ENCODE measurements at regions not wholly inside any gene's neighbourhood (a gene's known extent, or its start where the extent isn't known, plus 50 kb on each side); places are given as distances from the start of the nearest gene placed in this dataset.

DNA sequence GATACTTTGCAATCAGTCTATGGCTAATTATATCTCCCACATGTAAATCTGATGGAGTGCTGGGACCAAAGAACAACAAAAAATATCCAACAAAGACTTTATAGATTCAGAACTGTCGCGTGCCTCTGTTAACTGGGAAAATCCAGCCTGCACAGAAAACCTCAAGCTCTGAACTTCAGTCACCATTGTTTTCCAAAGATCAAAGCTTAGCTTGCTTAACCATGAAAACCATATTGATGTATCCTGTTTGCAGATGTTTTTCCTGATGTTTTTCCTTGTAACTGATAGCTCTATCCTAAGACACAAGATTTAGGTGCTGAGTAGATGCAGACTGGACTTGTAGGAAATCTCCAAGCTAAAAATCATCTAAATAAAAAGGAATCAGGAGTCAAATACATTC is 163.7 kb downstream of the GXYLT1 start:
- DNase-seq (ENCODE audit: low read depth), result no peak

DNA sequence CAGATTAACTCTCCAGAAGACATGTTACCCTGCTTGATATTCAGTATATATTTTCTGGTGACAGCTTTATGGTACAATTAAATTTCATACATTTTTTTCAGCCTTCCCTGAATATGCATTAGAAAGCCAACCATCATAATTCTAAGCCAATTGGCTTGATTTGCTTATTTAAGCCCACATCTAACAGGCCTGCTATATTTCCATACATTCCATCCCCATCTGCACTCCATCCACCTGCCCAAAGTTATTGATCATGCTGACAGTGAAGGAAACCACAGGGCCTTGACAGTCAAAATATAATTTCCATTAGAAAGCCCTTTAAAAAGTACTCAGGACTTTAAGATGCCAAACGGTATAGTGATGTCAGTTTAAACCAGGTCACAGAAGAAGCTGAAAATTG is 164.3 kb downstream of the GXYLT1 start:
- DNase-seq (ENCODE audit: low read depth), result no peak

GRCh38 chr12:41979574-41979973 is 165.1 kb downstream of the GXYLT1 start:
- no peak for DNase-seq (ENCODE audit: low read depth)

- no peak for DNase-seq (ENCODE audit: low read depth)
These were observed 172.1 kb downstream of the GXYLT1 start for GRCh38 chr12:41972598-41972997.

GRCh38 chr12:41972196-41972595 is 172.5 kb downstream of the GXYLT1 start:
- no peak for DNase-seq (ENCODE audit: low read depth)

DNA sequence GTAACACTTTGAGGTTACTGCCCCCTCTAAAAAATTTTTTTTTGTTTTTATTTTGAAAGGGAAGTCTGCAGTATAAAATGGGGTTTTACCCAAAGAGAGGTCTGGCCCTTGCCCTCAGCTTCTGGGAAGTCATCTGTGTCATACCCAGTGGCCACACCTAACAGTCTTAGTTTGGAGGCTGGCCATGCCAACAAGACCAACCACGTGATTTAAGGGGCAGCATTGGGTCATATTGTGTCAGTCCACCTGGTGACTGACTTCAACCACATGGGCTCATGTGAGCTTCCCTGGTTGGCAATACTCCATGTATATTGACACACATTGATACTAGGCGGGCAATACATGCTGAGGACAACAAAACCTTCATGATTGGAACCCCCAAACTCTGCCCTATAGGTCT is 173.9 kb downstream of the GXYLT1 start:
- no peak for DNase-seq (ENCODE audit: low read depth)

DNA sequence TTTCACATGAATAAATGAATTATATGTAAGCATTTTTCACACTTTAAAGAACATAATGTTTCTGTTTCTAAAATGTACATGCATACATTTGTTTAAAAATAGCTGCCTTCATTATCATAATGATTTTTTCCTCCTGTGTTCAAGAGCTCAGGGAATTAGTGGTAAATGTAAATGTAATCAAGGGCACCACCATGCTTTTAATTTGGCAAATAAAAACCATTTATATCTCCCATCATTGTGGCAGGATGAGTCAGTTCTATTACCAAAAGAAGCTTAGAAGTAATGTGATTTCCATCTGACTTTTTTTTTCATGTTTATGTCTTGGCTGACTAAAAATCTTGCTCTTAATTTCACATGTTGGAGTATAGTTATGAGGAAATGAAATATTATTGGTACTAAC is 176.1 kb downstream of the GXYLT1 start:
- DNase-seq (ENCODE audit: low read depth), result no peak

DNA sequence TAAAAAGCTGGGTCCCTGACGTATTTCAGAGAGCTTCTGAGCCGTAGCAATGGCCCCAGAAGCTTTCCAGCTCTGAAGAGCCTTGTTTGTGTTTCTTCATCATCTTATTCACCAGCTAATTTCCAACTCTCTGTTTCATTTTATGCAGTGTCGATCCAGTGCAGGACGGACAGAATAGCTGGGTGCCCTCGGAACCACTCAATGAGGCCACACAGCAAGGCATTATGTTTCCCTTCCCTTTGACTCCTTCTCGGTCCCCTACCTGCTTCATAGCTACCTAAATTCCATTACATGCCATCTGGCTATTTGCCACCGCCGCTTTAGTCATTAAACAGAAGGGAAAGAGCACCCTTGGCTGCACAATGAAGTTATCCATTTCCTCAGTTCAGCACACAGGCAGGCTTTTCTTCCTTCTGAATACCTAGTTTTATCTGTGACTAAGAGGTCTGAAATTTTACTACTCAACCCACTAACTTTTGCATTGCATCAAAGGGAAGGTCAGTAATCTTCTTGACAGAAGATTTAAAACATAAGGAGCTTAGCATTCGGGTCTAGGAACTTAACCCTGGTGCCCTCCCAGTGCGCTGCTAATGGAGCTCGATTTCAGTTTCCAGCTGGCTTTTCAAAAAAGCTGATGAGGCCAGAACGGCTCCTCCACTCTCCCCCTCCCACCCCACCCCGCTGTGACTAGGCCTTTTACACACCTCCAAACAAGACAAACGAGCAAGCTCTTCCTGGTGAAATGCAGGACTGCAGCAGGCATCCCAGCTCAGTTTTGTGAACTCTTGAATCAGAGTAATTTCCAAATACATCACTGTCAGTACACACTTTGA is 176.8 kb downstream of the GXYLT1 start:
- no peak for DNase-seq (ENCODE audit: low read depth)

GRCh38 chr12:41966916-41967315 is 177.8 kb downstream of the GXYLT1 start:
- no peak for DNase-seq (ENCODE audit: low read depth)

- DNase-seq (ENCODE audit: low read depth), result no peak
These were observed 178.7 kb downstream of the GXYLT1 start for GRCh38 chr12:41966001-41966400.

GRCh38 chr12:41963398-41963797 is 181.3 kb downstream of the GXYLT1 start:
- DNase-seq (ENCODE audit: low read depth), result no peak

DNA sequence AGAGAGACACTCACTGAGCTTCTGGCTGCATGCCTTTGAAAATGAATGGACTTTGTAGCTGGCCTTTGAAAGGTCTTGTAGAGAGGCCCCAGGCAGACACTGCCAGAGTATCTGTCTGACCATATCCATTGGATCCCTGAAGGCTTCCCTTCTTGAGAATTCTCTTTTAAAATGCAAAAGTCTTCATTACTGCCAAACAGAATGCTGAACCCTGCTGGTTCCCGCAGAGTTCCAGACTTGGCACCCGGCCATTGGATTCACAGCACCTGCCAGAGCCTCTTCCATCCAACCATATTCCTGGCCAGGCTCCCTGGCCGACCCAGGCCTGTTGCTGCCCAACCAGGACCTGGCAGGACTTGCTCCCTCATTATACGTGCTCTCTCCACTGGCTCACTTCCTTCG is 182.5 kb downstream of the GXYLT1 start:
- DNase-seq (ENCODE audit: low read depth), result no peak

DNA sequence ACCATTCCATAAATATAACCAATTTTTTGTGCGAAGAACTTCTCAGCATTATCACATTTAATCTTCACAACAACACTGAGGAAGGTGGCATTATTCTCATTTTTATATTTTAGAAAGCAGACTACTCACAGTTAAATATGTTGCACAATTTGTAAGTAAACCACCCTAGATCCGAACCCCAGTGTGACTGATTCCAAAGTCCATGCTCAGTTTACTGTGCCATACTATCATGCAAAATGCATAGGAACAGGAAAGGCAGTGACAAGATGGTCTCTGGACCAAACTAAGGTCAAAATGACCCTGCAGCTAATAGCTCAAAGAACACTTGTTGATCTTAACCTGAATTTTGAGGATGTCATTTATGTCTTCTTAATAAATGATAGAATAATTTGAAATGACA is 185.4 kb downstream of the GXYLT1 start:
- DNase-seq (ENCODE audit: low read depth), result no peak

DNA sequence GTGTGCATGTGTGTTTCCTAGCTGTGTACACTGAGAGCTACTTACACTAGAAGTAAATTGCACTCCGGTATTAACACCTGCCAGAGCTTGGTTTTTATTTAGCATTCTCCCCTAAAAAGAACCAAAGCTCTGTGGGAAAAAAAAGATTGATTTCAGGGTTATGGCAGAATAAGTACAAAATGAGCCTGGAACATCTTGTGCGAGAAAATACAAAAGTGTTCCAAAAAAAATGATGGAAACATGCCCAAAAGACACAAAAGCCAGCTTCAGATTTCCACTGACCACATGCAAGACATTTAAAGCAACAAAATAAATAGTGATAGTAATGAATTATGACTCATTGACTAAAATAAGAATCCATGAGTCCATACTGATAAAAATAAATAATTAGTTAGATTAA is 188.3 kb downstream of the GXYLT1 start:
- no peak for DNase-seq (ENCODE audit: low read depth)

- no peak for DNase-seq (ENCODE audit: low read depth)
These were observed 194.2 kb downstream of the GXYLT1 start for GRCh38 chr12:41950455-41950854.

DNA sequence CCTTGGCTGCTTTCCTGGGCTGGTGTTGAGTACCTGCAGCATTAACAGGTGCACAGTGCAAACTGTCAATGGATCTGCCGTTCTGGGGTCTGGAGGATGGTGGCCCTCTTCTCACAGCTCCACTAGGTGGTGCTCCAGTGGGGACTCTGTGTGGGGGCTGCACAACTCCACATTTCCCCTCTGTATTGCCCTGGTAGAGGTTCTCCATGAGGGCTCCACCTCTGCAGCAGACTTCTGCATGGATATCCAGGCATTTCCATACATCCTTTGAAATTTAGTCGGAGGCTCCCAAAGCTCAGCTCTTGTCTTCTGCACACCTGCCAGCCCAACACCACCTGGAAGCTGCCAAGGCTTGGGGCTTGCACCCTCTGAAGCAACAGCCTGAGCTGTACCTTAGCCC is 198.6 kb downstream of the GXYLT1 start:
- no peak for DNase-seq (ENCODE audit: low read depth)

DNA sequence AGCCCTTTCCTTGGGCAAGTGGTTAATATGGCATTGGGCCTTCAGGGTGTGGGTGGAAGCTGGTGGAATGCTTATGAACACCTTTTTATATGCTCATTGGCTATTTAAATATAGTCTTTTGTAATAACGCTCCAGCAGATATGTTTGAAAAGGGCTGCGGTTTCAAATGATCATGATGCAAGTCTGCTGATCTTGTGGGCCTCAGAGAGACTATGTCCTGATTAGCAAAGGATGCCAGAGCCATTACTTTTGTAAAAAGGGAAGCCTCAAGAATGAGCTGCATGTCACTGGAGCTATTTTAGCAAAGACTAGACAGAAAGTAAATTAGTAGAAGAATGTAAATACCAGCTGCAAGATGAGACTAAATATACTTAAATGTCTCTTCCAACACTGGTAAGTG is 200.5 kb downstream of the GXYLT1 start:
- no peak for DNase-seq (ENCODE audit: low read depth)

DNA sequence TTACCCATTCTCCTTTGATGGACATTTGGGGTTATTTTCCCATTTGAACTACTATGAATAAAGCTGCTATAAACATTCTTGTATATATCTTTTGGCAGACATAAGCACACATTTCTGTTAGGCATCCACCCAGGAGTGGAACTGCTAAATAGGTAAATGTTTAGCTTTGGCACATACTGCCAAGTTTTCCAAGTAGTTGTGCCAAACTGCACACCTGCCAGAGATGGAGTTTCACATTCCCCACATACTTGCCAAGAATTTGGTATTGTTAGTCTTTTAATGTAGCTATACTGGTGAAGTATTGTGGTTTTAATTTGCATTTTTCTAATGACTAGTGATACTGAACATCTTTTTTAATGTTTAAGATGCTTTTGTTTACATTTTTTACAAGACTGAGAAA is 201.0 kb downstream of the GXYLT1 start:
- DNase-seq (ENCODE audit: low read depth), result no peak

DNA sequence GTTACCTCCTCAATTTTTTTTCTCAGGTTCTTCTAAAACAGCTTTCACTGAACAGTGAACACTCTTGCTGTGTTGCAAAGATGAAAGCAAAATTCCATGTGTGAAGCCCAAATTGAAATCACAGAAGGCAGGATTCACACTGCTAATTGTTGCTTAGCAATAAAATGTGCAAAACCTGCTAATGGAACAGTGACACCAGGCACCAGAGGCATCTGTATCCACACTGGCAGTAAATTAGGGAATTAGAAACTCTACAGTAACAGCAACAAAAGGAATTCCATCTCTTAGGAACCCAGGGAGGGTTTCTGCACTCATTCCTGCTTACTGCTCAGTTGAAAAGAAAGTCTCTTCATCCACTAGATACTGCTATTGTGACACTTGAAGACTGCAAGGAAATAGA is 202.3 kb downstream of the GXYLT1 start:
- no peak for DNase-seq (ENCODE audit: low read depth)

DNA sequence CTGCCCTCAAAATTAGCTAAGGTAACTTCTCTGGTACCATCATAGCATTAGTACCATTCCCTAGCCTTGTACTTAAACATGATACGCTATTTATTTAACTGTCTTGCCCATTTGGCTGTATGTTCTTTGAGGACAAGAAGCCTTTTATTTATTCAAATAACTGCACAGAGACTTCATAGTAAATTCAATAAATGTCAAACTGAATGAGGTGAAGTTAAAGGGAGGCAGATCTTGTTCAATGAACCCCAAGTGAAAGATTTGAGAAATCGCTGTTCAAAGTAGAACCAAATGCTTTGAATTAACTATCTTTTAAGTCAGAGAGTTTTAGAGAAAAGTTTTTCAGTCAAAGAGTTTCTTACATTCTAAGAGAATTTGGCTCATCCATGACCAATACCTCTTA is 203.6 kb downstream of the GXYLT1 start:
- no peak for DNase-seq (ENCODE audit: low read depth)

DNA sequence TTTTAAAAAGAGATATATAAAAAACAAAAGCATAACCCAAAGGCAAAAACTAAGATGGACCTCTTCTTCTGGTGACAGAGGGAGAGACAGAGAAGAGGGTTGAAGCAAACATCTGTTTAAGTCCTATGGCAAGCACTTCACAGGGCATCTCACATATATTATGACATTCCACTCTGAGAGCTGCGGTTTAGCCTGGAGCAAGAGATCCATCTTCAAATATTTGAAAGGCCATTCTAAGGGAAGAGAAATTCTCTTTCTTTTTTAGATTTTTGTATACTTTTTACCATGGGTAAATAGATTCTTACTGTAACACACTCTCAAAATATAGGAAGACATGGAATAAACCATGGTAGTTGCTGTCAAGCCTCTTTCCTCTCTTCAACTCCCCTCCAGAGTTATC is 204.1 kb downstream of the GXYLT1 start:
- no peak for DNase-seq (ENCODE audit: low read depth)

- DNase-seq (ENCODE audit: low read depth), result no peak
These were observed 208.3 kb downstream of the GXYLT1 start for GRCh38 chr12:41936333-41936732.

- no peak for DNase-seq (ENCODE audit: low read depth)
These were observed 208.8 kb downstream of the GXYLT1 start for GRCh38 chr12:41935911-41936310.

- DNase-seq (ENCODE audit: low read depth), result no peak
These were observed 212.1 kb downstream of the GXYLT1 start for GRCh38 chr12:41932470-41932991.

Data from activated T-cell treated with anti-CD3 and anti-CD28 coated beads for 48 hours (primary cell).